GM19395 (cell line): ENCODE measurements at regions not wholly inside any gene's neighbourhood (a gene's known extent, or its start where the extent isn't known, plus 50 kb on each side); places are given as distances from the start of the nearest gene placed in this dataset.
"Not testable (repeated sequence)": the region's sequence is repeated elsewhere in the genome, so short reads cannot be mapped to it uniquely, and the experiment has no call there.

Experiments used
- ATAC-seq: cut with Tn5 transposase; IDR thresholded peaks from one replicate; pipeline ENCODE4 v1.9.1; 2021; ENCODE audit warnings: mild to moderate bottlenecking, moderate library complexity; ENCODE audit not compliant: unreplicated experiment

DNA sequence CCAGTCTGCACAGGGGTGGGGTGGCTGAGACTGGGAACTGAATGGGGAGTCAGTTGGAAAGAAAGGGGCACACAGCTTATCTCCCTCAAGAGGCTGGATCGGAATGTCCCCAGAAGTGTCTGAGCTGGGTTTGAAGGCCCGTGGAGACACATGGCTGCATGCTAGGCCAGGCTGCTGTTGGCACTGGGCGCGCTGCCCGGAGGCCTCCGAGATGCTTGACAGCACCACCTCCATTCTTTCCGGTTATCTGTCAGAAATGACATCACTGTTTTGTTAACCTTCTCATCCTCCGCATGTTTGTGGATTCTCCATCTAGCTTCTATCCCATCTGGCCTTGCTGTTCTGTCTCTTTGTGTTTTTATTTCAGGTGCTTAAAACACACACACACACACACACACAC, 85.5 kb downstream of the APIP start:
- ATAC-seq, result no peak

DNA sequence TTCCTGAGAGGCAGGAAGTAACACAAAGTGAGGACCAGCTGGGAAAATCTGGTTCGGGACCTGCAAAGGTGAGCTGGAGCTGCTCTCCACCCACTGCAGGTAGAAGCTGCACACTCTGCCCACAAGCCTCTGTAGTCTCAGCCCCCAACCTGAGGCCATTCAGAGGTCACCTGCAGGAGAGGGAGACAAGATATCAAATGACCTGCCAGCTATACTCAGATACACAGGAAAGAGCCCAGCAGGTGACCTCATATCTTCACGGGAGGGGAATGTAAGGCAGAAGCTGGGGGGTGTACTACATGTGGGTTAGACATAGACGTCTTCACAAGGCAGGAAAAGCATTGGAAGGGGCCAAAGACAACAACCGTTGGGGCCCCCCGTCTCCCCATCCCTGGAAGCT, 86.1 kb downstream of the APIP start:
- ATAC-seq, result no peak

DNA sequence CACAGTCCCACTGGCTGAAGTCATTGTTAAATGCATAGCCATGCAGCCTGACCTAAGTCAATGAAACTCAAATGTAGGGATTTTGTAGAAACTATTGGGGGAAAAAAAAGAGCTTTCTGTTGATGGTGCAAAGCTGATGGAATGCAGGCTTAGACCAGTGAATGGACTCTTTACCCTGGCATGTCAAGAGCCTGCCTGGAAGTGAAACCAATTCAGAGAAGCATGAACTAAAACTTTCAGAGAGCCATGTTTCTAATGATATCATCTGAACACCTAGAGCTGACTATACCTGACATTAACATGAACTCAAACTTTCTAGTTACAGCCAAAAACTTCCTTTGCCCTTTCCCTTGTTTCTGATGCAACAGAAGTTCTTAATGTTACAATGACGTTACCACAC, 89.0 kb downstream of the APIP start:
- ATAC-seq, result no peak

DNA sequence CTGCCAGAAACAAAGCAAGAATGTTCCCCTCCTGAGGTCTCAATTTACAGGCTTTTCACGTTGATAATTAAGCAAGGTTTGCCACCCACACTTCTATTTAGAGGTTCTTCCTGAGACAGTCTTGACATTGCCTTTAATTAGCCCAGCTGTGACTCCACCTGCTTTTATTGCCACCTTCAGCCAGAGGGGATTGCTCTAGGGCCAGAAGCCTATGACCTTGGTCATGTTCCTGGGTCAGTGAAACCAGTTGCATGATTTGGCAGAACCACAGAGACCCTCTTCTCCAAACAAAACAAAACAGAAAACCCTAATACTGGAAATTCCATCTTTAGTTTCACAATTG, 89.8 kb downstream of the APIP start:
- no peak for ATAC-seq

DNA sequence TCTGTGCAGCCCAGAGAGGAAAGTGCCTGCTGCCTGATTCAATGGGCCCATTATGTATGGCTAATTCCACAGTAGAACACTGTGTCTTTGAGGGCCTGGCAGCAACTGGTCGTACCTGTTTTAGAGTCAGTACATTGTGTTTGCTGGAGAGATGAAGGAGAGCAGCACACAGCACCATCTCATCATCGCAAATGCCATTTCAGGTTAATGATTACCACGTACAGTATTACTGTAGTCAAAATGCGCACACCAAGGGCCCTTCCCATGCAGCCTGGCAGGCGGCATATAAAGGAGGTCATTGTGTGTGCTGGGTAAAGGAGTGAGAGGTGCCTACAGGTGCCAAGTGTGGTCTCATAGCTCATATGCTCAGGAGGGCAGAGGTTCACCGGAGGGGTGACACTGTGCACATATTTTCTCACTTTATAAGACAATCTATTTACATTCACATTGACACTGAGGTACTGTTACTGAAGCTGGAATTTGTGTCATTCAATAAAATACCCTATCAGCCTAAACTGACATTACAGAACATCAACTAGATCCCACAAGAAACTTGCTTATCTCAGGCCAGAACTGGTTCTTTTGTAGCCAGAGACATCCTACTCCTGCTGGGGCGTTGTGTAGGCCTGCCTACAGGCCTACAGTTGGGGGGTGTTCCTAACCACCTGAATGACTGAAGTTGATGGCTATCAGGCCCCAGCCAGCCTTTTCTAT, 90.4 kb downstream of the APIP start:
- no peak for ATAC-seq

DNA sequence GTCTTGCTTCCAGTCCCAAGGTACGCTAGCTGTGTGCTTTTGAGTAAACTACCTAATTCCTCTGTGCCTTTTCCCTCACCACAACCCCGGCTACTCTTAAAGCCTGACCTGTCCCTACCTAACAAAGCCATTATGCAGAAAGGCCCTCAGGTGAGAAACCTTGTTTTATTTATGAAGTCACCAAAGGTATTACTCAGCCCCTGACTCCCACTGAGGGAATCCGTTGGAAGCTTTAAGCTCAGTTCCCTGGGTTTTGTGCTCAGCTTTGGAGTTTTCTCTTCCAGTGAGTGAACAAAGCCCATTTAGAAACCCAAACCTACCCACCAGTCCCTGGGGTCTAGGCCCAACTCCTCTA, 90.9 kb downstream of the APIP start:
- ATAC-seq, result no peak

DNA sequence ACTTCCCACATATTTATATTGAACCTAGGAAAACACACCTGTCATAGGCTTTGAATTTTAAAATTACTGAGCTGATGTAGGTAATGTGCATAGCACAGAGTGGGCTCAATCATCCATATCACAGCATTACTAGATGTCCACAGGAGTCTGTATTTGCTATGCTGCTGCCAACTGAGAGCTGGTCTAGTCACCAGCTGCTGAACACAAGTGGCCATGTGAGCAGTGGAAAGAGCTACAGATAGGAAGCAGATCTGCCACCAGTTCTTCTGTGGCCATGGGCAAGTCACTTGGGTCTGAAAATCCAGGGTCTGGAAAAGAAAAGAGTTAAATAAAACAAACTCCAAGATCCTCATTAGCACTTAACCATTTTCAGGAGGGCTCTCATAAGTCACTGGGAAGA, 91.8 kb downstream of the APIP start:
- no peak for ATAC-seq

DNA sequence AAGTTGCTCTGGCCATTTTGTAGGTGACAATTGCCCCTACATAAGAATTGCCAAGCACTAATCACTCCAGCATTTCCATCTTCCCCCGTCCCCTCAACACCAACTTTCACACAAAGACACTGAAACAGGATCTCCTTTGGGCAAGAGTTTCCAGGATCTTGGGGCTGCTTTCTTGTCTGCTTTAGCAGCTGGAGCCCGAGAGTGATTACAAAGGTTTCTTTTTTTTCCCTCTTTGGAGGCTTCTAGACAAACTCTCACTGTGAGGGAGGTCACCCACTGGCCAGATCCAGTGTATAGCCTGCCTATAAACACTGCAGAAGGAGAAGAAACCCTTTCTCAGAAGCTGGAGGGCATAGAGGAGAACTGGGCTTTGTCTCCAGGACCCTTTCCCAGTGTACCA, 92.5 kb downstream of the APIP start:
- no peak for ATAC-seq

DNA sequence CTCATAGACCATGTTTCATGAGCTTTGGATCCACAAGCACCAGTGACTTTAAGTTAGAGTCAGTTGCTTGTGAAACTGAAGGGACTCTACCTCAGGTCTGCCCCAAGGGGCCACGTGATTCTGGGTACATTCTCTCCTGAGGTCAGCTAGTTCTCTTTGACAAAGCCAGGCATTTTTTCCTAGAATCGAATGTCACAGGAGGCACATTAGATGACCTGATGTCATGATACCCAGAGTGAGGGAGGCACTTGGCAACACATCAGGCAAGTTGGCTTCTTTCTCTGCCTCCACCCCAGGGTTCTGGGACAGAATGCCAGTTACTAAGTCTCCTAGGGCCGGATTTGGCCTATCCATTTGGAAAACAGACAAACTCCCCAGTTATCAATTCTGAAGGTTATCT, 93.0 kb downstream of the APIP start:
- ATAC-seq, result no peak

DNA sequence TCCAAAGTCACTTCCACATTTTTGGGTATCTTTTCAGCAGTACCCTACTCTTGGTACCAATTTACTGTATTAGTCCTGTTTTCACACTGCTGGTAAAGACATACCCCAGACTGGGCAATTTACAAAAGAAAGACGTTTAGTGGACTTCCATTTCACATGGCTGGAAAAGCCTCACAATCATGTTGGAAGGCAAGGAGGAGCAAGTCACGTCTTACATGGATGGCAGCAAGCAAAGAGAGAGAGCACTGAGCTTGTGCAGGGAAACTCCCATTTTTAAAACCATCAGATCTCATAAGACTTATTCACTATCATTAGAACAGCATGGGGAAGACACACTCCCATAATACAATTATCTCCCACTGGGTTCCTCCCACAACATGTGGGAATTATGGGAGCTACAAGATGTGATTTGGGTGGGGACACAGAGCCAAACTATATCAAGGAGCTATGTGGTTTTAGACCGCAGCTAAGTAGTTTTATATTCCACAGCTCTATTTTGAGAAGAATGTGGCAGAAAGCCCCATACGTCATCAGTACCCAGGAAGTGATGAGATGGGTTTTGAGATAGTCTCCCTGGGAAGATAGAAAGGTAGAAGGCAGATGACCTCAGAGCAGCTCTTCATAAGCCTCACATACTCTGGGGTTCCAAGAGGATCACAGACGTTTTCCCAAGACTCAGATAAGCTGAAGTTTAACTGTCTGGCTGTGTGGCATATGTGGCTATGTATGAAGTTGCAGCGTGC, 96.3 kb downstream of the APIP start:
- ATAC-seq, result no peak

DNA sequence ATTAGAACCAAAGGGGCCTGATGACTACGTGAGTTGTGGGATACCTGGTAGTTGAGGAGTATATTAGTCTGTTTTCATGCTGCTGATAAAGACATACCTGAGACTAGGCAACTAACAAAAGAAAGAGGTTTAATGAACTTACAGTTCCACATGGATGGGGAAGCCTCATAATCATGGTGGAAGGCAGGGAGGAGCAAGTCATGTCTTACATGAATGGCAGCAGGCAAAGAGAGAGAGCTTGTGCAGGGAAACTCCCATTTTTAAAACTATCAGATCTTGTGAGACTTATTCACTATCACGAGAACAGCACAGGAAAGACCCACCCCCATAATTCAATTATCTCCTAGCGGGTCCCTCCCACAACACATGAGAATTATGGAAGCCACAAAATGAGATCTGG, 98.4 kb downstream of the APIP start:
- not testable (repeated sequence) for ATAC-seq

DNA sequence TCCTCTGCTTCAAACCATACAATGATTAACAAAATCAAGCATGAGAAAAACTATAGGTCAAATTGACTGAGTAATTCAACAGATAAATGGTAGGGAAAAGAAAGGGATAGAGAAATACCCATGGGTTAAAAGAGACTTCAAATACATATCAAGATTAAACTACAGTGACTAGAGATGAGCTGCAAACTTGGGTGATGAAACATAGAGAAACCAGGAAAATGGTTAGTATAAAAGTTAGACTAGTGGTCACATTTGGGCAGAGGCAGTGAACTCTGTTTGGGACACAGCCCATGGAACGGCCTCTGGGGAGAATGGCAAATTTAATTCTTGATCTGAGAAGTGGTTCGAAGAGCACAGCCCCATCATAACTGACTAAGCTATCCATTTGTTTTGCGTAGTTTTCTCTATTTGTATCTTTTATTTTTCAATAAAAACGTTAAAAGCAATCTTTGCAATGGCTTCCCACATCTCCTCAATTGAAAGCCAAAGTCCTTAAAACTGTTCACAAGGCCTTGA, 99.4 kb downstream of the APIP start:
- no peak for ATAC-seq

DNA sequence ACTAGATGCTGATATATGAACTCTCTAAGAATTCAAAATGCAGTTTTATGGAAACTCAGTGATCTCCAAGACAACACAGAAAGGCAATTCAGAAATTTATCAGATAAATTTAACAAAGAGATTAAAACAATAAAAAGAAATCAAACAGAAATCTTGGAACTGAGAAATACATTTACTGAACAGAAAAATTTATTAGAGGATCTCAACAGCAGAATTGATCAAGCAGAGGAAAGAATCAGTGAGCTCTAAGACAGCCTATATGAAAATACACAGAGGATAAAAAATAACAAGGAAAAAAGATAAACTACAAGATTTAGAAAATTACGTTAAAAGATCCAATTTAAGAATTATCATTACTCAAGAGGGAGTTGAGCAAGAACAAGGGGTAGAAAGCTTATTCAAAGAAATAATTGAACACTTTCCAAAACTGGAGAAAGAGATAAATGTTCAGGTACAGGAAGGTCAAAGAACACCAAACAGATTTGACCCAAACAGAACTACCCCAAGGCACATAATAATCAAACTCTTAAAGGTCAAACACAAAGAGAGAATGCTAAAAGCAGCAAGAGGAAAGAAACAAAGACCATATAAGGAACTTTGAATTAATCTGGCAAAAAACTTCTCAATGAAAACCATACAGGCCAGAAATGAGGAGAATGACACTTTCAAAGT, 103.1 kb downstream of the APIP start:
- no peak for ATAC-seq

DNA sequence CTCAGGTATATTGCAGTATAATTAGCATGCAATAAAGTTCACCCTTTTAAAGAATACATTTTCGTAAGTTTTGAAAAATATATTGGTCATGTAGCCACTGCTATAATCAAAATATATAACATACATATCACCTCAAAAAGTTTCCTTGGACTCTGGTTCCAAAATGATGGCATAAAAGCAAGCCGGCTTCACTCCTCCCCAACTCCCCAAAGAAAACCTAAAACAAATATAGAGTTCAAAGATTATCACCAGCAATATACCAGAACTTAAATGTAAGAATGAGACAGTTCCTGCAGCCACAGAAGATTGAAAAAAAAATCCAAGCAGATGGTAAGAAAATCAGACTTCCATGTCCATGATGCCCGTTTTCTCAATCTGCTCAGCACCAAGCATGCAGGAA, 104.3 kb downstream of the APIP start:
- ATAC-seq, result no peak

DNA sequence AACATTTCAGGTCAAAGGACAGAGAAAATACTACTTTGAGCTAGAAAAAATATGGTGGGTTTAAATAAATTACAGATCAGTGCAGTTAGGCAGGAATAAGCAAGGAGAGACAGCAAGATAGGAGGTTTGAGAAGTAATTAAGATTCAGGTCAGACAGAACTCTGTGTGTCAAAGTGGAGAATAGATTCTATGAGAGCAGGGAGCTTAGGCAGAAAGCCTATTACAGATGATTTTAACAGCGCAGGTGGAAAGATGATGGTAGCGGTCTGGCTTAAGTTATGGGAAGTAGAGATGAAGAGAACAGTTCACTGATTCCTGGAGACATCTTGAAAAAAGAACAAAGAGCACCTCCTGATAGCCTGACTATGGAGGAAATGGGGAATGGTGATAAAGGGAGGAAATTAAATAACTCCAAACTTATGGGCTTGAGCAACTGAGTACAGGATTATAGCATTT, 106.0 kb downstream of the APIP start:
- ATAC-seq, result no peak

DNA sequence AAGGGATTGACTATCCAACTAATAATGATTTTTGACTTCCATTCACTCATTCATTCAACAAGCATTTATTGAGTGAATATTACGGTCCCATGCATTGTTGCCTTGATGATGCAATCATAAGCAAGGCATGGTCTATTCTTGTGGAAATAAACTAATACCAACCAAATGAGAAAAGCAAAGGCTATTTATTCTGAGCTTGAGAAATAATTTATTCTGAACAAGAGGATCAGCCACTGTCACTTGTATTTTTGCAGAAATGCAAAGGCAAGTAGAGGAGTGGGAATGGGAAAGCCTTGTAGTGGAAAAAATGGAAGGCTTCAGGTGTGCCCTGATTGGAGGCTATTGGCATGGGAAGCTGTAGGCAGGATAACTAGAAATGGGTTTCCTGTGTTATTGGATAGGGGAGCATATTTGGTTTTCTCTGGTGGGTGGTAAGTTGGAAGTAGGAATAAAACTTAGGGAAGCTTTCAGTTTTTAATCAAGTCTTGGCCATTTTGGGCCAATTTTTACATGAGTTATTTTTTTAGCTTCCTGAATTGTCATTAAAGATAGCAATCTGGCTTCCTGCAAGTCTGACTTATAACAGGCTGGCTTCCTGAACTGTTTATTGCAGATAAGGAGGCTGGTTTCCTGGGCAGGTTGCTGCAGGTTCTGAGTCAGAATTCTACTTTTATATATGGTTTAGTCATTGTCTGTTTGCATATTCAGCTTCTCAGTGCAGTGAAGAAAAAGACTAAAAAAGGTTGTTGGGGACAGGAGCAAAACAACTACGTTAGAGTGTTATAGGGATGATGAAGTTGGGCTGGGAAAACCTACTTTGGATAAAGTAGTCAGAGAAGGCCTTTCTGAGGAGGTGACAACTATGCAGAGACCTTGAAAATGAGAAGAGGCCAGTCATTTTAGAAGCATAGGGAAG, 106.7 kb downstream of the APIP start:
- ATAC-seq, result no peak

DNA sequence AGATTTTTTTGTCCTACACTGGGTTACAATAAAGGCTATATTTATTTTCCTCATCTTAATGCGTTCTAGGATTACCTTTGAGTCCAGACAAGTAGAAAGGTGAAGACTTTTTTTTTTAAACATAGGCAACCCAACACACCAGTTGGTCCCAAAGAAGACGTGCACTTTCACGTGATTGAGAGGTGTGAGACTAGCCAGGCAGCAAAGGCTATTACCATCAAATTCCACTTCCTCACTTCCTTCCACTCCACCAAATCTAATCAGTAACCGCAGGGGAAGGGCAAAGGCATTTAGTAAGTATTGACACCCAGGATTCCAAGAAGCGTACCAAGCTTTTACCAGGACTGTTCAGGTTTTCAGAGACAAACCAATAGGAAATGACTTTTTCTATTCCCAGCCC, 109.3 kb downstream of the APIP start:
- no peak for ATAC-seq

DNA sequence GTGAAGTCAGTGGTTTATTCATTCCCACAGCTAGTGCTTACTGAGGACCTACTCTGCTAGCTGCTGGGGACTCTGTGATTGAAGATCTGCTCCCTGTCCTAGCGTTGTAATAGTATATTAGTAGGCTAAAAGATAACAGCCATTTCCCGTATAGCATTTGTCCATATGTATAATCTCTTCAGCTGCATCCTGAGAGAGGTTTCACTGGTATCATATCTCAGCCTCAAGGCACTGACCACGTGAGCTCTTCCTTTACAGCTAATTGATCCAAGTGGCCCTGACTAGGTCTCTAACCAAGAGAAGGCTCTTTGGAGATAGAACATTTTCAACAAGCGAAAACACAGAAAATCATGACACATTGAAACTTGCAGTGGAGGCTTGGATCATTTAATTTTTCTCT, 110.2 kb downstream of the APIP start:
- ATAC-seq, result no peak

DNA sequence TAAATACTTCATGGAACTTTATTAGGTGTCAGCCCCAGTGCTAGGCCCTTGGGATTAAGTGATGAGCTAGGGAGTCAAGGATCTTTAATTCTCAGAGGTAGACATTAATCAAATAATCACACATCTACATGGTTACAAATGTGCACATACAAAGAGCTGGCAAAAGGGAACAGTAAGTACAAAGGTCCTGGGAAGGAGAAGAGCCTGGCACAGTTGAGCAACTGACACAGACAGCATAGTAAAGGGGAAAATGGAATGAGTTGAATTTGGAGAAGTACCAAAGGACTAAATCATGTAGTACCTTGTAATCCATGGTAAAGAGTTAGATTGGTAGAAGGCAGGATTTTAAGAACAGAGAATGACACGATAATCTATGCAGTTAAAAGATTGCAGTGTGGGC, 116.3 kb downstream of the APIP start:
- no peak for ATAC-seq

DNA sequence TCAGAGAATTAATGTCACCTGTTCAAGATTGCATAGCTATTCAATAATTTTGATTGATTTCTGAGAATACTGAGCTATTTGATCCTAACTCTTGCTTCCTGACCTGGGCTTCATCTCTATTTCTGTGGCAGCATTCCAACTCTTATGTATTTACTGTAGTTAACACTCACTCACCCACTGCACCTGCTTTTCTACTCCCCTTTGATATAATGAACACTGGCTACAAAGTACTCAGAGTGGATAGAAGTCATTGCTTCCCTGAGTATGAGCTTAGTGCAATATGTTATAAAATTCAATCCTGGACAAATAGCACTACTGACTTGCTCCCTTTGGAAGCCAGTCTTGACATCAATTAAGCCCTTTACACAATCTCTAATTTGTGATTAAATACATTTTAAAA, 117.2 kb downstream of the APIP start:
- ATAC-seq, result no peak

DNA sequence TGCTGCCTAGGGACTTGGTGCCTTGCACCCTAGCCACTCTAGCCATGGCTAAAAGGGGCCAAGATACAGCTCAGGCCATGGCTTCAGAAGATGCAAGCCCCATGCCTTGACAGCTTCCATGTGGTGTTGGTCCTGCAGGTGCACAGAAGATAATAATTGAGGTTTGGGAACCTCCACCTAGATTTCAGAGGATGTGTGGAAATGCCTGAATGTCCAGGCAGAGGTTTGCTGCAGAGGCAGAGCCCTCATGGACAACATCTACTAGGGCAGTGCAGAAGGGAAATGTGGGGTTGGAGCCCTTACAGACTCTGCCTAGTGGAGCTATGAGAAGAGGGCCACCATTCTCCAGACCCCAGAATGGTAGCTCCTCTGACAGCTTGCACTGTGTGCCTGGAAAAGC, 118.7 kb downstream of the APIP start:
- not testable (repeated sequence) for ATAC-seq
